GM06990 (cell line): ENCODE measurements at regions not wholly inside any gene's neighbourhood (a gene's known extent, or its start where the extent isn't known, plus 50 kb on each side); places are given as distances from the start of the nearest gene placed in this dataset.
"Not testable (repeated sequence)": the region's sequence is repeated elsewhere in the genome, so short reads cannot be mapped to it uniquely, and the experiment has no call there.

Experiments used
- DNase-seq: peaks from one replicate; pipeline ENCODE4 v3.0.0-alpha.2; 2011; ENCODE audit not compliant: insufficient read length; ENCODE audit errors: extremely low read depth
- H3K27me3 ChIP-seq: replicated peaks from 2 replicates; pipeline ENCODE4 v1.6.0; 2011; ENCODE audit warnings: low read length; ENCODE audit not compliant: control insufficient read depth, insufficient read depth
- H3K36me3 ChIP-seq: 2 replicates; pipeline ENCODE4 v1.5.1; 2011; ENCODE audit warnings: low read length; ENCODE audit not compliant: control insufficient read depth, insufficient read depth
- H3K4me3 ChIP-seq: replicated peaks from 2 replicates; pipeline ENCODE4 v1.5.1; 2011; ENCODE audit warnings: low read depth, mild to moderate bottlenecking, control low read depth, low read length
- CTCF ChIP-seq: IDR thresholded peaks from 2 replicates; pipeline ENCODE4 v1.5.1; 2011; ENCODE audit warnings: low read length, control low read depth, mild to moderate bottlenecking, inconsistent platforms; ENCODE audit not compliant: insufficient read depth, poor library complexity, severe bottlenecking

DNA sequence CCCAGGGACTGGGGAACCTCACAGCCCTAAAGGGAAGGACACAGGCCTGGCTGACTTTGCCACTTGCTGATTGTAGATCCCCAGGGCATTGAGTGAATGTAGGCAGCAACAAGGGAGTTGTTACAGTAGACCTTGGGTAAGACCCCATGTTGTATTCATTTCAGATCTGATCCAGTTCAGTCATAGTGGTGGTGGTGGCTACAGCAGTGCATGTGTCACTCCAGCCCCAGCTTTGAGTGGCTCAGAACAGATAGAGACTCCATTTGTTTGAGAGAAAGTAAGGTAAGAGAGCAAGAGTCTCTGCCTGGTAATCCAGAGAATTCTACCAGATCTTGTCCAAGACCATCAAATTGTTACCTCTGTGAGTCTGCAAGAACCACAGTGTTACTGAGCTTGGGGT is 278.7 kb upstream of the SATB1 start:
- Histone ChIP-seq H3K27me3 (no peaks in the 10 kb centered on the region), H3K4me3 (no peak overlapping the region), H3K36me3 (no peaks in the 10 kb centered on the region)
- no peak for TF ChIP-seq CTCF
- DNase-seq, result no peak

DNA sequence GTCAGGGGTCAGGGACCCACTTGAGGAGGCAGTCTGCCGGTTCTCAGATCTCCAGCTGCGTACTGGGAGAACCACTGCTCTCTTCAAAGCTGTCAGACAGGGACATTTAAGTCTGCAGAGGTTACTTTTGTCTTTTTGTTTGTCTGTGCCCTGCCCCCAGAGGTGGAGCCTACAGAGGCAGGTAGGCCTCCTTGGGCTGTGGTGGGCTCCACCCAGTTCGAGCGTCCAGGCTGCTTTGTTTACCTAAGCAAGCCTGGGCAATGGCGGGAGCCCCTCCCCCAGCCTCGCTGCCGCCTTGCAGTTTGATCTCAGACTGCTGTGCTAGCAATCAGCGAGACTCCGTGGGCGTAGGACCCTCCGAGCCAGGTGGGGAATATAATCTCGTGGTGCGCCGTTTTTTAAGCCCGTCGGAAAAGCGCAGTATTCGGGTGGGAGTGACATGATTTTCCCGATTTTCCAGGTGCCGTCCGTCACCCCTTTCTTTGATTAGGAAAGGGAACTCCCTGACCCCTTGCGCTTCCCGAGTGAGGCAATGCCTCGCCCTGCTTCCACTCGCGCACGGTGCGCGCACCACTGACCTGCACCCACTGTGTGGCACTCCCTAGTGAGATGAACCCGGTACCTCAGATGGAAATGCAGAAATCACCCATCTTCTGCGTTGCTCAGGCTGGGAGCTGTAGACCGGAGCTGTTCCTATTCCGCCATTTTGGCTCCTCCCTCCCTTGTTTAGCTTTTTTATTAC is 268.6 kb upstream of the SATB1 start:
- H3K27me3 ChIP-seq, H3K4me3 ChIP-seq, H3K36me3 ChIP-seq, DNase-seq: not testable (repeated sequence)

DNA sequence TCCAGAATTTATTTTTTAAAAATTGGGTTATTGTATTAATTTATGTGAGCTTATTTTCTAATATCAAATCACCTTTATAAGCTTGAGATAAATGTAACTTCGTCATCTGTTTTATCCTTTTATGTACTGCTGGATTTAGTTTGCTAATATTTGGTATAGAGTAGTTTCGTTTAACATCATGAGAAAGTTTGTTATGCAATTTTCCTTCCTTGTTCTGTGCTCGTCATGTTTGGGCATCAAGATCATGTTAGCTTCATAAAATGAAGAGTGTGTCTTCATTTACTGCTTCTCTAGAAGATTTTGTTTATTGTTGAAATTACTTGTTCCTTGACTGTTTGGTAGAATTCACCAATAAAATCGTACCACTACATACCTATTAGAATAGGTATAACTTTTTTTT is 262.1 kb upstream of the SATB1 start:
- no peak for TF ChIP-seq CTCF

GRCh38 chr3:18683900-18684299 is 258.8 kb upstream of the SATB1 start:
- Histone ChIP-seq H3K27me3 (no peaks in the 10 kb centered on the region), H3K36me3 (no peaks in the 10 kb centered on the region), H3K4me3 (no peak overlapping the region)
- no peak for DNase-seq
- no peak for TF ChIP-seq CTCF

More for the DNA sequence above, 262.1 kb upstream of the SATB1 start:
- no peaks in the 10 kb centered on the region for H3K27me3 ChIP-seq
- H3K36me3 ChIP-seq, result no peaks in the 10 kb centered on the region
- no peak for DNase-seq
- no peak overlapping the region for H3K4me3 ChIP-seq

GRCh38 chr3:18681818-18682345 is 256.7 kb upstream of the SATB1 start:
- Histone ChIP-seq H3K36me3 (no peaks in the 10 kb centered on the region), H3K4me3 (no peak overlapping the region), H3K27me3 (no peaks in the 10 kb centered on the region)
- no peak for DNase-seq
- no peak for TF ChIP-seq CTCF

GRCh38 chr3:18680758-18681157 is 255.6 kb upstream of the SATB1 start:
- DNase-seq, result no peak
- H3K27me3 ChIP-seq, result no peaks in the 10 kb centered on the region

More at GRCh38 chr3:18680758-18681157, 255.6 kb upstream of the SATB1 start:
- H3K4me3 ChIP-seq, result no peak overlapping the region
- TF ChIP-seq CTCF, result no peak
- no peaks in the 10 kb centered on the region for H3K36me3 ChIP-seq
